ENCODE measurements at regions not wholly inside any gene's neighbourhood (a gene's known extent, or its start where the extent isn't known, plus 50 kb on each side); places are given as distances from the start of the nearest gene placed in this dataset.

- TF ChIP-seq POLR2A (IDR thresholded peaks at IDR 0.05; ENCODE audit: extremely low read depth, insufficient read length) = no peak
- TF ChIP-seq, protein P1, sequence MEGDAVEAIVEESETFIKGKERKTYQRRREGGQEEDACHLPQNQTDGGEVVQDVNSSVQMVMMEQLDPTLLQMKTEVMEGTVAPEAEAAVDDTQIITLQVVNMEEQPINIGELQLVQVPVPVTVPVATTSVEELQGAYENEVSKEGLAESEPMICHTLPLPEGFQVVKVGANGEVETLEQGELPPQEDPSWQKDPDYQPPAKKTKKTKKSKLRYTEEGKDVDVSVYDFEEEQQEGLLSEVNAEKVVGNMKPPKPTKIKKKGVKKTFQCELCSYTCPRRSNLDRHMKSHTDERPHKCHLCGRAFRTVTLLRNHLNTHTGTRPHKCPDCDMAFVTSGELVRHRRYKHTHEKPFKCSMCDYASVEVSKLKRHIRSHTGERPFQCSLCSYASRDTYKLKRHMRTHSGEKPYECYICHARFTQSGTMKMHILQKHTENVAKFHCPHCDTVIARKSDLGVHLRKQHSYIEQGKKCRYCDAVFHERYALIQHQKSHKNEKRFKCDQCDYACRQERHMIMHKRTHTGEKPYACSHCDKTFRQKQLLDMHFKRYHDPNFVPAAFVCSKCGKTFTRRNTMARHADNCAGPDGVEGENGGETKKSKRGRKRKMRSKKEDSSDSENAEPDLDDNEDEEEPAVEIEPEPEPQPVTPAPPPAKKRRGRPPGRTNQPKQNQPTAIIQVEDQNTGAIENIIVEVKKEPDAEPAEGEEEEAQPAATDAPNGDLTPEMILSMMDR (IDR thresholded peaks at IDR 0.05; ENCODE audit: low read depth, low read length) = no peak
- no peak for TF ChIP-seq MYC (IDR thresholded peaks at IDR 0.05; ENCODE audit: low read depth, low read length)
Observed at GRCh38 chr15:88997531-88997930, 84.4 kb upstream of the MFGE8 start.
